ENCODE measurements at regions not wholly inside any gene's neighbourhood (a gene's known extent, or its start where the extent isn't known, plus 50 kb on each side); places are given as distances from the start of the nearest gene placed in this dataset.
"Not testable (repeated sequence)": the region's sequence is repeated elsewhere in the genome, so short reads cannot be mapped to it uniquely, and the experiment has no call there.

DNA sequence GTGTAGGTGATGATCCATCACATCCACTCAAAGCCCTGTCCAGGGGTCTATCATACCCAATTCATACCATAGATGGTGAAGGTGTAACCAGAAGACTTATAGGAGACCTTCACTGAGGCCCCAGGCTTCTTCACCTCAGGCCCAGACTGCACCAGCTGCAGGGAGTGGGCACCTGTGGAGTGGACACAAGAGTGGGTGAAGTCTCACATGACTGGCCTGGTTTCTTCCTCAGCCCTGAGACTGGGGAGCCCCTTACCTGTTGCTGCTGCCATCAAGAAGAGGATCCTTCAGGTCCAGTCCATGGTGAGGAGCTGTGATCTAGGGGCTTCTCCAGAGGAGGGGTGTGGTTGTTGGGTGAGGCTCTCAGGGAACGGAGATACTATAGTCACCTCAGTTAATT, 851.0 kb downstream of the TMEM121 start:
- DNase-seq (ENCODE audit: low read depth in 4 of 4, low spot score in 3 of 4), result no peak

DNA sequence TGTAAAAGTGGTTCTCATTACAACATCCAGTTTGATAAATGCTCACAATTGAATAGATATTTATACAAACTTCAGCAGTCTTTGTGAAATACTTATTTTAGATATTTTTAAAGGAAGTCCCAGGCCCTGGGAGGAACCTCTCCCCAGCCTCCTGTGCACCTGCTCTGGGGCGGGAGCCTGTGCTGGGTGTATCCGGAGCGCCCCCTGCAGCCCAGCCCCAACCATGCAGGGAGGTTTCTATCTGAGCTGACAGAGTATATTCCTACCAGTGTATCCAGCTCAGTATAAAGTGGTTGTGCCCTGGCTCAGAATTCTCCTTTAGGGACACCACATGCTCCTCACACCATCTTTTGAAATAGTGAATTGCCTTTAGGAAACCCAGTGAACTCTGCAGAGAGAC, 851.8 kb downstream of the TMEM121 start:
- DNase-seq (ENCODE audit: low read depth in 4 of 4, low spot score in 3 of 4), result no peak

DNA sequence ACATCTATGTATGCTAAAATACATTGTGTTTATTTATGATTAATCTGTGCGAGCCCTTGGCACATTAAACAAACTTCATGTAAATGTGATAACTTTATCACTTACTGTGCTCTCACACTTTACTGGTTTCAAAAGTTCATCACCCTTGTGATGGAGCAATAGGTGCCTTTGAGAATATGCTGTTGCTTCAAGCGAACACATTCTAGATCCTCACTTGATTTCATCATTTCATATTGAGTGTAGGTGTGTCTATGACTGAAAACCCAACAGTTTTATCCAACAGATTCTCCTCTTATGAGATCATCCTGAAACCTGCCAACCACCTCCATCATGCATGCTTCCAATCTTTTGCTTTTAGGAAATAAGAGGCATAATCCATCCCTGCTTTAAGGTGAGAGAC, 854.4 kb downstream of the TMEM121 start:
- DNase-seq (ENCODE audit: low read depth in 4 of 4, low spot score in 3 of 4), result no peak

DNA sequence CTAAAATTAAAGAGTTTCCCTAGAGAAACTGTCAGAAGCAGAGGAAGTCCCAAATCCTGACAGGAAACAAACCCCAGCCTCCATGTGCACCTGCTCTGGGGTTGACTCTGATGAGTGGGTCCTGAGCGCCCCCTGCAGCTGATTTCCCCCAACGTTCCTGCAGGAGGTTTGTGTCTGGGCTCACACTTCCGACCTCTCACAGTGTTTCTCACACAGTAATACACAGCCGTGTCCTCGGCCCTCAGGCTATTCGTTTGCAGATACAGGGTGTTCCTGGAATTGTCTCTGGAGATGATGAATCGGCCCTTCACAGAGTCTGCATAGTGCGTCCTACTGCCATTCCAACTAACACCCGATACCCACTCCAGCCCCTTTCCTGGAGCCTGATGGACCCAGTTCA, 862.8 kb downstream of the TMEM121 start:
- not testable (repeated sequence) for DNase-seq (ENCODE audit: low read depth in 4 of 4, low spot score in 3 of 4)

DNA sequence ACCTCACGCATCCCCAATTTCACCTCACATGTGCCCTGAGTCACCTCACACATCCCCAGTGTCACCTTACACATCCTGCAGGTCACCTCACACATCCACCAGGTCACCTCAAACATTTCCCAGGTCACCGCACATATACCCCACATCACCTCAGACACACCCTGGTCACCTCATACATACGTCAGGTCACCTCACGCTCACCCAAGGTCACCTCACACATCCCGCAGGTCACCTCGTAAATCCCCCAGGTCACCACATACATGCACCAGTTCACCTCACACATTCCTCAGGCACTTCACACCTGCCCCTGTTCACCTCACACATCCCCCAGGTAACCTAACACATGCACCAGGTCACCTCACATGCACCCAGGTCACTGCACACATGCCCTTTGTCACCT, 864.0 kb downstream of the TMEM121 start:
- no peak for DNase-seq (ENCODE audit: low read depth in 4 of 4, low spot score in 3 of 4)

DNA sequence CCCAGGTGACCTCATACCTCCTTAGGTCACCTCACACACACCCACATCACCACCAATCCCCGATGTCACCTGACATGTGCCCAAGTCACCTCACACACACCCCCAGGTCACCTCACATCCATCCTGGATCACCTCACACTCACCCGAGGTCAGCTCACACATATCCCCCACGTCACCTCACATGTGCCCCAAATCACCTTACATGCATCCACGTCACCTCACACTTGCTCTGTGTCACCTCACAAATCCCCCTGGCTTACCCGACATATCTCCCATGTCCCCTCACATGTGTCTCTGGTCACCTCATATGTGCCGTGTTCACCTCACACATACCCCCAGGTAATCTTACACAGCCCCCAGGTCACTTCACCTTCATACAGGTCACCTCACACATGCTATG, 864.6 kb downstream of the TMEM121 start:
- DNase-seq (ENCODE audit: low read depth in 4 of 4, low spot score in 3 of 4), result no peak

DNA sequence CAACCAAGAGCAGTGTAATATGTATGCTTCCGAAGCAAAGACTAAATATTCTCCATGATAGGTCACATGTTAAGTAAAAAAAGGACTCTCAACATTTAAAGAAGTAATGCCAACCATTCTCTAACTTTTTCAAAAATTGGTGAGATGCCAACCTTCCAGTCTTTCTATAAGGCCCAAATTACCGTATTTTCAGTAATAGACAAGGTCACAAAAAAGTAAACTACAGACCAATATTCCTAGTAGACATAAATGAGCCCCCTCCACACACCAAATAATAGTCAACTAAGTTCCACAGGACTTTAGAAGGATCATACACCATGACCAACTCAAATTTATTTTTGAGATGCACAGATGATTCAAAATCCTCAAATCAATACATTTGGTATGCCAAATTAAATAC, 867.4 kb downstream of the TMEM121 start:
- no peak for DNase-seq (ENCODE audit: low read depth in 4 of 4, low spot score in 3 of 4)

DNA sequence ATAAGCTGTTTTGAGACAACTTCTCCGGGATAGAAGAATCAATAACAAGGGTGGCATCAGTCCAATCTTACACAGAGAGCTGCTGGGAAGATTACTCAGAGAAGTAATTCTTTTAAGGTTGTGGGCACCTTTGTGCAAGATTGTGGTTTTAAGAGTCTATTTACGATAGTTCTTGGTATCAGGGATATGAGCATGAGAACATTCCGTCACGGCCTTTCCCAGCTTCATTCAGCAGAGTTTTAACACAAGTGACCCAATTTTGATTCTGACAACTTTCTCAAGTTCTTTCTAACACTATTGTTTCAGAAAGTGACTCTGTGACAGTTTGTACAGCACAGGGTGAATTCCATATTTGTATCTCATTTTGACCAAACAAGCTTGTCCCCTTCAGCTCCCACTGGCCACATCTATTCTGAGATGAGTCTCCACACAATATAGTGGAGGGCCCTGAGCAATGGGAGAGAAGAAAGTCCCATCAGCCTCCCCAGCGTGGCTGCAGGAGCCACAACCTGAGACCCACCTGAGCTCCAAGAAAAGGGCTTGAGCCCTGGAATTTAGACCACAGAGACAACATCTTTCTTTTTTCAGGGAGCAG, 869.2 kb downstream of the TMEM121 start:
- no peak for DNase-seq (ENCODE audit: low read depth in 4 of 4, low spot score in 3 of 4)

DNA sequence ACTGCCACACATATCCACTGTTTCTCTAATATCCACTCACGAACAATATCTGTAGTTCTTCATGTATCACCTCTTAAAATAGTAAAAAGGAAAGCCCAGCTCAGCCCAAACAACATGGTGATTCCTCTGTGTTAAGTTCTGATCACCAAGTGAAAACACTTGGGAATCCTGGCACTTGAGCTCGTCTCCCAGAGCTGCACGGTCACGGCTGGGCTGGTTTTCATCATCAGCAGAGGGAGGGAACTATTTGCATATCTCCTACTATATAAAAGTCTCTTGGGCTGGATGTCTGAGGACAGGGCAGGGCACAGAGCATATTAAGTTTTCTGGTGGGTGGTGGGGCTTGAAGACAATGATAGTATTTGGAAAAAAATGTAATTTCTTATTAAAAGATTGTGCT, 870.6 kb downstream of the TMEM121 start:
- DNase-seq (ENCODE audit: low read depth in 4 of 4, low spot score in 3 of 4), result no peak

DNA sequence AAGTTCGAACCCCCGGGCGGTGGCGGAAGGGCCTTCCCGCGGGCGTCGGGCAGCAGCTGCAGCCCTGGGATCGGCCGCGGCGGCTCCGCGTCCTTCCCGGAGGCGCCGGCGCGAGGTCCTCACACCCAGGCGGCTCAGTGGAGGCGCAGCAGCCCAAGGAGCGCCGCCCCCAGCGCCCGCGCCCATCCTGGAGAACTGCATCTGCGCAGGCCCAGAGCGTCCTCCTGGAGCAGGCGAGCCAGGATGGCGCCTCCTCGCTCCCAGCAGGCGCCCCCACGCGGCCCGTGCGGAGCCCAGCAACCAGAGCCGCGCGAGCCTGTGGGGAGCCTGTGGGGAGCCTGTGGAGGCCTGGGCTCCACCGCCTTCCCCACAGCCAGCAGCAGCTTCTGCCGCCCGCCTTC, 872.5 kb downstream of the TMEM121 start:
- not testable (repeated sequence) for DNase-seq (ENCODE audit: low read depth in 4 of 4, low spot score in 3 of 4)

DNA sequence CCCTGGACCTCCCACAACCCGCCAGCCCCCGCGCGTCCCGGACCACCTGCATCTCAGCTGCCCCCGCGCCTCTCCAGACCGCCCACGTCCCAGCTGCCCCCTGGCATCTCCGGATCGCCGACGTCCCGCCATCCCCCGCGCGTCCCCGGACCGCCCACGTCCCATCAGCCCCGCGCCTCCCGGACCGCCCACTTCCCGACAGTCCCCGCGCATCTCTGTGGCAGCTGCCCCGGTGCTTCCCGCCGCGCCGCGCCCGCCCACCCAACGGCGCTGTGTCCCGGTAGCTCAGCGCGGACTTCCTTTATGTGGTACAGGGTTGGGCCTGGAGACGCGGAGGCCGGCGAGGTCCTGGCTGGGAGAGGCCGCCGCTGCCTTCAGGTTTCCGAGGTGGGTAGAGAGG, 874.9 kb downstream of the TMEM121 start:
- DNase-seq (ENCODE audit: low read depth in 4 of 4, low spot score in 3 of 4), result not testable (repeated sequence)

DNA sequence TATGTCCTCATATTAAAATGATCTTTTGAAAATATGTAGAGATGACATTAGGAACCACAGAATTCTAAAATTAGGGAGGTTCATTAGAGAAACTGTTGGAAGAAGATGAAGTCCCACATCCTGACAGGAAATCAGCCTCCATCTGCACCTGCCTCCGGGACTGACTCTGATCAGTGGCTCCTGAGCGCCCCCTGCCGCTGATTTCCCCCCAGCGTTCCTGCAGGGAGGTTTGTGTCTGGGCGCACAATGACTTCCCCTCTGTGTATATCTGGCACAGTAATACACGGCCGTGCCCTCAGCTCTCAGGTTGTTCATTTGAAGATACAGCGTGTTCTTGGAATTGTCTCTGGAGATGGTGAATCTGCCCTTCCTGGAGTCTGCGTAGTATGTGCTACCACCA, 883.8 kb downstream of the TMEM121 start:
- DNase-seq (ENCODE audit: low read depth in 4 of 4, low spot score in 3 of 4), result not testable (repeated sequence)

DNA sequence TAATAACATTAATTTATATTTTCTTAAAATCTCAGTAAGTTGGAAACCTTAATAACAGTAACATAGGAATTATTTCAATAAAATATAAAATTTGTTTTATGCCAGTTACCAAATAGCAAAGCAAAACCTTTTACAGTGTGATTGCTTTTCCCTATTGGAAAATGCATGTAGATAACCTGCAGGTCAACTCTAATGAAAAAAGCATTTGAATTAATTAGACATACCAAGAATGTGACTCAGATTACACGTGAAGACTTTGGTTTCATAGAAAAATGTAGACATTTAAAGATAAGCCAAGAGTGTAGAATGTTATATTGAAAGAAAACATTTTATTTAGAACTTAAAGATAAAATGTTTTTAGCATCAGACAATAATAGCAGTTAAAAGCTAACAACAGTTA, 888.1 kb downstream of the TMEM121 start:
- no peak for DNase-seq (ENCODE audit: low read depth in 4 of 4, low spot score in 3 of 4)

DNA sequence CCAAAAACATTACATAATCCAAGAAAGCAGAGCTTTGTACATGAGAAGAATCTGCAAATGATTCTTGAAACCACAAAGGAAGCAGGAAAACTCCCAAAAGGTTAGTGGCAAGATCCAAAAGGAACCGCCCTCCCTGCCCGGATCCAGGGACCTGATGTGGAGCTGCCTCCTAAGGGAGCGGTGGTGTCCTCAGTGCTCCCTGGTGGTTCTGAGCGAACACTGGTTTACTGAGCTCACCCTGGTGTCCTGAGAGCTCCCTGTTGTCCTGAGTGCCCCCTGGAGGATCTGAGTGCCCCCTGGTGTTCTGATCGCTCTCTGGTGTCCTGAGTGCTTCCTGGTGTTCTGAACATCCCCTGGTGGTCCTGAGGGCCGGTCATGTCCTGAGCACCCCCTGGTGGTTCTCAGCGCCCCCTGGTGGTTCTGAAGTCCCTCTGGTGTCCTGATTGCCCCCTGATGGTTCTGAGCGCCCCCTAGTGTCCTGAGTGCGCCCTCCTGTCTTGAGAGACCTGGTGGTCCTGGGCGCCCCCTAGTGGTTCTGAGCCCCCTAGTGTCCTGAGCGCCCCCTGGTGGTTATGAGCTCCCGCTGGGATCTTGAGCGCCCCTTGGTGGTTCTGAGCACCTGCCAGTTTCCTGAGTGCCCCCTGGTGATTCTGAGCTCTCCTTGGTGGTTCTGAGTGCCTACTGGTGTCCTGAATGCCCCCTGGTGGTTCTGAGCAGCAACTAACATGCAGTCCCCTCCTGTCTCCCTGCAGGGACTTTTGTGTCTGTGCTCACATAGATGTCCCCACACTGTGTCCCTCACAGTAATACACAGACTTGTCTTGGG, 891.1 kb downstream of the TMEM121 start:
- no peak for DNase-seq (ENCODE audit: low read depth in 4 of 4, low spot score in 3 of 4)

DNA sequence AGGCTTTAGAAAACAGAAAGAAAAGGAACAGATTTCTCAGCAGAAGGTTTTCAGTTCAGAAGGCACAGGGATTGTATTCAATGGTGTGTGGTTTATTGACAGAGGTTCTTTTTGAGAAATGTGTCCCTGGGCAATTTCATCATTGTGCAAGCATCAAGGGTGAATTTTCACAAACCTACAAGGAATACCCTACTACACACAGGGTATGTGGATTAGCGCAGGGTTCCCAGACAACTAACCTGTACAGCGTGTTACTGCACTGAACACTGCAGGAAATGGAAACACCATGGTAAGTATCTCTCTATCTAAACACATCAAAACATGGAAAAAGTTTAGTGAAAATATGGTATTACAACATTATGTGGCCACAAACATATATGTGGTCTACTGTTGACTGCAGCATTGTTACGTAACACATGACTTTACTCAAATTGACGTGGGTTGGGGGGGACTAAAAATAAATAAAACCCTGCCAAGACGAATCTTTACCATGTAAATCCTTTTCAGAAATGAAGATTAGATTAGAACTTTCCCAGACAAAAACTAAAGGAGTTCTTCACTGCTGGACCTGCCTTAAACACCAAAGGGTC, 893.1 kb downstream of the TMEM121 start:
- no peak for DNase-seq (ENCODE audit: low read depth in 4 of 4, low spot score in 3 of 4)

DNA sequence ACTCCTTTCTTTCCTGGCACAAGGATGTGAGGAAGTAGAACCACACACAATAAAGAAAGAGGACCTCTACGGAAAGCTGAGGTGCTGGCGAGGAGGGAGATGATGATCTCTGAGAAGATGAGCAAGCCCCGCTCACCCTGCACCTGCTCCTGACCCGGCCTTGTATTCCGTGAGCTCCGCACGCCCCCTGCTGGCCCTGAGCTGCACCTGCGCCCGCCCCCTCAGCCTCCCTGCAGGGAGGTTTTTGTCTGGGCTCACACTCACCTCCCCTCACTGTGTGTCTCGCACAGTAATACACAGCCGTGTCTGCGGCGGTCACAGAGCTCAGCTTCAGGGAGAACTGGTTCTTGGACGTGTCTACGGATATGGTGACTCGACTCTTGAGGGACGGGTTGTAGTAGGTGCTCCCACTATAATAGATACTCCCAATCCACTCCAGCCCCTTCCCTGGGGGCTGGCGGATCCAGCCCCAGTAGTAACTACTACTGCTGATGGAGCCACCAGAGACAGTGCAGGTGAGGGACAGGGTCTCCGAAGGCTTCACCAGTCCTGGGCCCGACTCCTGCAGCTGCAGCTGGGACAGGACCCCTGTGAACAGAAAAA, 895.1 kb downstream of the TMEM121 start:
- DNase-seq (ENCODE audit: low read depth in 4 of 4, low spot score in 3 of 4), result not testable (repeated sequence)

DNA sequence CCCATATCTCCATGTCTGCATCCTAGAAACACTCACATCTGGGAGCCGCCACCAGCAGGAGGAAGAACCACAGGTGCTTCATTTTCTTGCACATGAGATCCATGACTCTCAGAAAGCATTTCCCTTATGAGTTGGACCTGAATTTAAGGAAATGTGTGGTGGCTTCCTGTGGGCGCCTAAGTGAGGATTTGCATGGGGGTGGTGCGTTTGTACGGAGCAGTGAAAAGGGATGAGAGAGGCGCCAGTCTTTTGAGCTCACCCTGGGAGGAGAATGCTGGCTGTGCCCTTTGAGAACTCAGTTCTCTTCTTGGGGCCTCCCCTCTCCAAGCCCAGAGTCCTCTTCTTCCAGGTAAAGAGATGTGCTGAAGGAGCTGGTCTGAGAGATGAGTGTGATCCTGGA, 895.7 kb downstream of the TMEM121 start:
- DNase-seq (ENCODE audit: low read depth in 4 of 4, low spot score in 3 of 4), result no peak

DNA sequence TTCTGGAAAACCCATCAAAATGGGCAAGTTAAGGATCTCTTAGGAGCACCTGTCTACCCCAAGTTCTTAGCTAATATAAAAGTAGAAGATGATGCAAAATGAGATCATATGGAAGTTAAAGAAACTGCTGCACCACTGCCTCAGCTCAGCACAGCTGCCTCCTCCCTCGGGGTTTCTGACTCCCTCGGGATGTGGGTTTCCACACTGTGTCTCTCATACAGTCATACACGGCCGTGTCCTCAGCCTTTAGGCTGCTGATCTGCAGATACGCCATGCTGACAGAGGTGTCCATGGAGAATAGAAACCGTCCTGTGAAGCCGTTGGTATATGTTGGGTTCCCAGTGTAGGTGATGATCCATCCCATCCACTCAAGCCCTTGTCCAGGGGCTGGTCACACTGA, 898.8 kb downstream of the TMEM121 start:
- DNase-seq (ENCODE audit: low read depth in 4 of 4, low spot score in 3 of 4), result not testable (repeated sequence)

DNA sequence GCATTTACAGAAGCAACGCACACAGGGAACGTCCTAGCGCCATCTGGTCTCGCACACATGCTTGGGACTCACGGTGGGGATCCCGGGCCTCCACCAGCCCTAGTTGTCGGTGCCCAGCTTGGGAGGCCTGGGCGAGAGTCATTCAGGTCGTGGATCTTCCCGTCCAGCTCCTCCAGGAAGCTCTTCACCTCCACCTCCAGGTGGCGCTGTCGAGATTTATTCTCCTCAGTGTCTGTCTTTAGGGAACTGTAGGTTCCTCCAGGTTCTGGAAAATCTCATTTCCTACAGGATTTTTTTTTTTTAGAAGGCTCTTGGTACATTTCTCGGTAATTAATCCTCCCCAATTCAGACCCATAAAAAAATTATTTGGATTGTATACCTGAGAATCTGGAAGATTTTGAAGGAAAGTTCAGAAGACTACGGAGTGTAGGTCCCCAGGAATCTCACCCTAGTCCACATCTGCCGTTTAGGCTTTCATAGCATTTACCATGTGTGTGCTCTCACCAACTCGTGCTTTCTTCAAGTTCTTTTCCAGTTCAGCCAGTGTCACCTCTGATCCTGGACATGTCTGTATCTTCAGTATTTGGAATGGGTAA, 910.0 kb downstream of the TMEM121 start:
- no peak for DNase-seq (ENCODE audit: low read depth in 4 of 4, low spot score in 3 of 4)

DNA sequence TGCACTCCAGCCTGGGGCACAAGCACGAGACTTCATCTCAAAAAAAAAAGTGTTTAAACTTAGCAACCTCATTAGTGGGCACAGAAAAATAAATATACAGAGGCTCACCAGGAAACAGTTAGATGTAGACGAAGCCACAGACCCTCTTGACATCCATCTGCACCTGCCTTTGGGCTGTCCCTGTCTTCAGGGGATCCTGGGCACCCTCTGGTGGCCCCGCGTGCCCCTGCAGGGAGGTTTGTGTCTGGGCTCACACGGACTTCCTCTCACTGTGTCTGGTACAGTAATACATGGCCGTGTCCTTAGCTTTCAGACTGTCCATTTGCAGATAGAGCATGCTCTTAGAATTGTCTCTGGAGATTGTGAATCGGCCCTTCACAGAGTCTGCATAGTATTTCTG, 916.5 kb downstream of the TMEM121 start:
- DNase-seq (ENCODE audit: low read depth in 4 of 4, low spot score in 3 of 4), result no peak

DNA sequence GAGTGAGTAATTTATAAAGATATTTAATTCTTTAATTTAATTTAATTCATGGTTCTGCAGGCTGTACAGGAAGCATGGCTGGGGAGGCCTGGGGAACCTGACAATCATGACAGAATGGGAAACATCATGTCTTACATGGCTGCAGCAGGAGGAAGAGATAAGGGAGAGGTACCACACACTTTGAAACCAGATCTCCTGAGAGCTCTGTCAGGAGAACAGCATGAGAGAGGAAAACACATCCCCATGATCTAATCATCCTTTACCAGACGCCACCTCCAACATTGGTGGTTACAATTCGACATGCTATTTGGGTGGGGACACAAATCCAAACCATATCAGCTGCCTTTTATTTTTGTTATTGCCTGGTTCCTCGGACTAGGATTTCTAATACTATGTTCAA, 928.6 kb downstream of the TMEM121 start:
- DNase-seq (ENCODE audit: low read depth in 4 of 4, low spot score in 3 of 4), result no peak
